GM18508 (cell line): ENCODE measurements at regions not wholly inside any gene's neighbourhood (a gene's known extent, or its start where the extent isn't known, plus 50 kb on each side); places are given as distances from the start of the nearest gene placed in this dataset.

Experiments
- ATAC-seq: cut with Tn5 transposase; IDR thresholded peaks from one replicate; pipeline ENCODE4 v1.9.1; 2021; ENCODE audit warnings: moderate number of reproducible peaks; ENCODE audit not compliant: insufficient read depth, unreplicated experiment

- no peak for ATAC-seq
Measured at GRCh38 chr2:8072907-8073306, 608.9 kb upstream of the ID2 start.

- ATAC-seq = no peak
Measured at GRCh38 chr2:8073916-8074315, 607.9 kb upstream of the ID2 start.

DNA sequence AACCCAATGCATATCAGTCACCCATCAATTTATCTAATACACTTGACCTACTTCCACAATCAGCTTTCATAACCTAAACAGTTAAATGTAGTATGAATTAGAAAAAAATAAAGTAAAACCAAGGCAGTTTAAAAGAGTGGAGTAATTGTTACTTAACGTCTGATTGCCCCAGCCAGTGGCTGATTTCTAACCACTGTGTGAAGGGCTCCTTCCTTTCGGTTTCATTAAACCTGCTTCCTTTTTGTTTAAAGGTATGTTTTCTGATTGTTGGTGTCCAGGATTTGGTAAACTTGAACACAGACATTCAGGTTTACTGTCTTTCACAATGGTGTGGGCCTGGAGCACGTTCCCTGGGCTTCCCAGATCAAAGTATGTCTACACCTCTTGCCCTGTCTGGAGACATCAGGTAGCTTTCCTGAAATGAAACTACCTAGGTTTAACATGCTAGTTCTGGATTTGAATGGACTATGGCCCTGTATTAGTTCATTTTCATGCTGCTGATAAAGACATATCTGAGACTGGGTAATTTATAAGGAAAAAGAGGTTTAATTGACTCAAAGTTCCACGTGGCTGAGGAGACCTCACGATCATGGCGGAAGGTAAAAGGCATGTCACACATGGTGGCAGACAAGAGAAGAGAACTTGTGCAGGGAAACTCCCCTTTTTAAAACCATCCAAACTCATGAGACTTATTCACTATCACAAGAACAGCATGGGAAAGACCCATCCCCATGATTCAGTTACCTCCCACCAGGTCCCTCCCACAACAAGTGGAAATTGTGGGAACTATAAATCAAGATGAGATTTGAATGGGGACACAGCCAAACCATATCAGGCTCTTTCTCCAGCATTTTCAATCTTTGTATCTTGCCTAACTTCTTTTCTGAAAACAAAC is 605.2 kb upstream of the ID2 start:
- no peak for ATAC-seq

GRCh38 chr2:8078705-8079104 is 603.2 kb upstream of the ID2 start:
- no peak for ATAC-seq

GRCh38 chr2:8080063-8080462 is 601.8 kb upstream of the ID2 start:
- ATAC-seq = no peak

DNA sequence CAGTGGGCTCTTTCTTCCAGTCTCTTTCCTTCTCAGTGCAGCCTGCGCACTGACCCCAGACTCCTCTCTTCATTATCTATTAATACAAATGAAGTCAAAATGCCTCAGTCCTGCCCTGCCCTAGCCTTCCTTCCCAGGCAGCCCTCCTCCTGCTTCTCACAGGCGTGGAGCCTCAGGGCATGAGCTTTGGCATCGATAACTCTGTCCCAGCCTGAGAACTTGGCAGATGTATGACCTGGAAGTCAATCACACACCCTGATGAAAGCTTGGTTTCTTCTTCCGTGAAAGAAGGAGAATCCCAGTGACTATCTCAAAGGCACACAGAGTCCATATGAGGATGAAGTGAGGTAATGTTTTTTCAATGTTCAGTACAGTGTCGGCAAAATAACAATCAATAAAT is 600.7 kb upstream of the ID2 start:
- ATAC-seq = no peak

GRCh38 chr2:8082840-8083239 is 599.0 kb upstream of the ID2 start:
- ATAC-seq = no peak

DNA sequence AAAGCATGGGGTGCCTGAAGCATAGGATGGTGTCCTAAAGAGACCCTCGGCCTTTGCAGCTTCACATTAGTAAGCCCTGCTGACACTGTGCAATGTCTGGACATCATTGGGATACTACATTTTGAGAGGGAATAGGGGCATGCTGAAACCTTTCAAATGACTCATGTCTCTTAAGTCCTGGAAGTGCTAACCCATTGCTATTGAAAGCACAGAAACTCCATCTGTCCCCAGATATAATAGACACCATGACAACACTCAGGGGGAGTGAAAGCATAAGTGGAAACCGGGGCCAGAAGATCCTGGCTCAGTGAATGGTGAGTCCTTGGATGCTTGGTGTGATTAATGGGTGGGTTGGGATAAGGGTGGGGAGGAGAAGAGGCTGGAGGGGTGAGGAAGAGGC is 595.5 kb upstream of the ID2 start:
- ATAC-seq = no peak

- no peak for ATAC-seq
Measured at GRCh38 chr2:8086796-8087479, 594.9 kb upstream of the ID2 start.

GRCh38 chr2:8087480-8087840 is 594.4 kb upstream of the ID2 start:
- ATAC-seq = no peak

DNA sequence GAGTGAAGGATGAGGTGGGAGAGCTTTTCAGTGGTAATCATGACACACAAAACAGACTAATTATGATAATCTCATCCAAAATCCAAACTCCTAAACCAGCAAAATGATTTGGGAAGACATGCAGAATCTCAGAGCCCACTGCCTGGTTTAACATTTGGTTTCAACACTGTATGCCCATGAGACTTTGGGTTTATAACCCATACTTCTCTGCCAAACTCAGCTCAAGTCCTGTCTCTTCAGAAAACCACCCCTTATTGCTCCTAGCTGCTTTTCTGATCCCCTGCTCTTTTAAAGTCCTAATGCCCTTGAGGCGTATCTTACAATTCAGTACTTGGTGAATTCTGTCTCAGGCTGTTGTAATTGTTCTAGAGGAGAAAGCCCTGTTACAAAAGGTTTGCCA is 593.0 kb upstream of the ID2 start:
- no peak for ATAC-seq

GRCh38 chr2:8089596-8089995 is 592.3 kb upstream of the ID2 start:
- ATAC-seq = no peak

GRCh38 chr2:8090748-8091700 is 590.8 kb upstream of the ID2 start:
- ATAC-seq = peak; percentile 50

- ATAC-seq = no peak
Measured at GRCh38 chr2:8094526-8094925, 587.3 kb upstream of the ID2 start.

DNA sequence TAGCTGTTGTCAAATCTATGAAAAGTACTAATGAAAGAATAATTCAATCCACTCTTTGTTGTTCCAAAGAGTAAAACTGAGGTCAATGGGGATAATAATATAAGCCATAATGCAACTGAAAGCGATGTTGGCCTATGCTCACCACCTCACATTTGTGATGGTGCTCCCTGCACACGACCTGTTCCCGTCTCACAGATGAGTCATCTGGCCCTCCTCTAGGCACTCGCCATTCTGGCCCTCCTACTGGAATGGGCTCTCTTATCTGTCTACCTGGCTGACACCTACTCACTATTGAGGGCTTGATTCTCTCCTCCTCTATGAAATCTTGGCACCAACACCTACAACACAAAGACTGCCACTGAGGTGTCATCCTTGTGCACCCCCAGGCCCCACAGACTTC is 585.9 kb upstream of the ID2 start:
- no peak for ATAC-seq

GRCh38 chr2:8096484-8096883 is 585.4 kb upstream of the ID2 start:
- ATAC-seq = no peak

- no peak for ATAC-seq
Measured at GRCh38 chr2:8098476-8099266, 583.2 kb upstream of the ID2 start.

GRCh38 chr2:8099267-8099582 is 582.6 kb upstream of the ID2 start:
- no peak for ATAC-seq

DNA sequence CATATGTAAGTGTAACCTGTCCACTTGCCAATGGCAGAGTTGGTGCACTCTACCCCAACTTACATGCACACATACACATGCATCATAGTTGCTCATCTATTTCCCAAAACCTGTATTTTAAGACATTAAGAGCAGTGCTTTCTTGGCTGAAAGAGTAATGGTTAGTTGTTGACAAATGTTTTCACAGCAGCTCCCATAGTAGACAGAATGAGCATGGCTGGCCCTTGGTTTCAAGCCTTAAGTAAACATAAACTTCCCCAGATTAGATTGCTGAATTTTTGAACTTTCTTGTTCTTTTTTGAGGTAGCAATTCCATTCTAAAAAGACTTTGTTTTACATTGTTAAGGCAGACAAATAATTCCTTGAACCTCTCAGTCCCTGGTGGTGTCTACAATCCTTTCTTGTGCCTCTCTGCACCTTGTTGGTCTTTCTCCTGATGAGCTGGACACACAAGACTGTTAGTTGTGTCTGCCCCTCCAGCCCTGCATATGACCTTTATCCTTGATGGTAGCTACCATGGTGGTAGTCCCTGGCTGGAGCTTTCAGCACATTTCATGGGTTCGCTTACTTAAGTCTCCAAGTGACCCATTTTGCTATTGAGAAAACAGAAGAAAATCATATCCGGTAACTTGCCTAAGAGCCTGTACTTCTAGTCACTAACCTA is 580.1 kb upstream of the ID2 start:
- ATAC-seq = no peak

DNA sequence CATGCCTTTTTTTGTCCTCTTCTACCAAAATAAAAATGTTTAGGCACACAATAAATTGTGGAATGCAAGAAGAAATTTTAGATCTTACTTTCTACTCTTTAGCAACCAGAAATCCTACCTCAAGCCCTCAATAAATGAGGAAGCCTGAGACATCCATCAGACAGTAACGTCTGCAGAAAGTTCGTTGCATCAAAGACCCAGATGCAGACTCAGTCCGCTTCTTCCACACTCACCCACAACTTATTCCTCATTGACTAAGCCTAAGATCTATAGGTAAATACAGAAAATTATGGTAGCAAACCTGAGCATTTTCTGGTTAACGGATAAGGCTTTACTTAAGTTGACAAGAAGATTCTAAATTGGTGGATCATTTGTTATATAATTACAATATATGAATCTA is 579.4 kb upstream of the ID2 start:
- ATAC-seq = no peak
